B cell (primary cell): ENCODE measurements at regions not wholly inside any gene's neighbourhood (a gene's known extent, or its start where the extent isn't known, plus 50 kb on each side); places are given as distances from the start of the nearest gene placed in this dataset.

ENCODE experiments used
- ATAC-seq: fragments of 200-7000 bp; cut with Tn5 transposase; one replicate; pipeline ENCODE4 v1.10.0; 2021; ENCODE audit warnings: low read depth, mild to moderate bottlenecking, moderate number of reproducible peaks, moderate library complexity
- CTCF ChIA-PET: fragments of 350-600 bp; sonication (Branson Sonifier 250); formaldehyde crosslinking; loops from one replicate; lab custom pipeline; 2021; ENCODE audit warnings: antibody characterized with exemption, inconsistent platforms; lab: Charles Lee
- POLR2A ChIA-PET: fragments of 350-600 bp; sonication (Branson Sonifier 250); formaldehyde crosslinking; loops from one replicate; lab custom pipeline; 2021; ENCODE audit warnings: antibody characterized with exemption; lab: Charles Lee
- DNase-seq: peaks from one replicate; pipeline ENCODE4 v3.0.0; 2013
- H2AFZ ChIP-seq: 2 replicates; pipeline ENCODE4 v1.6.1; 2012; ENCODE audit warnings: mild to moderate bottlenecking, low read depth, low read length; ENCODE audit not compliant: insufficient read depth, poor library complexity, severe bottlenecking
- H3K27ac ChIP-seq, 2 donors: 1 replicate in 1 of 2; 2 replicates in 1 of 2; pipeline ENCODE4 v1.5.1; 2012 to 2013; ENCODE audit warnings: low read length in 2 of 2, mild to moderate bottlenecking in 2 of 2, moderate library complexity in 1 of 2
- H3K27me3 ChIP-seq, 4 experiments: fragments of 200-600 bp in 1 of 4; sonication (generic) in 1 of 4; replicated peaks in 1 of 4; 1 replicate in 2 of 4; 2 replicates in 2 of 4; pipeline versions ENCODE4 v1.6.1 to v1.7.0; 2013 to 2016; ENCODE audit warnings: low read length in 3 of 4, mild to moderate bottlenecking in 2 of 4, mixed read lengths in 1 of 4, moderate library complexity in 1 of 4; ENCODE audit not compliant: insufficient read depth in 4 of 4, control insufficient read depth in 3 of 4; ENCODE audit errors: control extremely low read depth in 1 of 4
- H3K36me3 ChIP-seq, 2 experiments: replicated peaks in 1 of 2; 1 replicate in 1 of 2; 2 replicates in 1 of 2; pipeline versions ENCODE4 v1.6.1 to v1.7.1; 2013; ENCODE audit warnings: low read length in 1 of 2; ENCODE audit not compliant: insufficient read depth in 2 of 2, control insufficient read depth in 1 of 2; ENCODE audit errors: control extremely low read depth in 1 of 2, extremely low read depth in 1 of 2
- H3K4me1 ChIP-seq, 2 donors: fragments of 200-600 bp in 1 of 2; sonication (generic) in 1 of 2; 1 replicate in 1 of 2; 2 replicates in 1 of 2; pipeline versions ENCODE4 v1.5.1 to v1.6.1; 2013 to 2017; ENCODE audit warnings: low read length in 2 of 2; ENCODE audit not compliant: control insufficient read depth in 2 of 2, insufficient read depth in 2 of 2
- H3K4me2 ChIP-seq: replicated peaks from 2 replicates; pipeline ENCODE3; 2012; ENCODE audit warnings: mild to moderate bottlenecking, low read depth, low read length; ENCODE audit not compliant: poor library complexity, severe bottlenecking
- H3K4me3 ChIP-seq, 5 experiments: fragments of 200-600 bp in 1 of 5; sonication (generic) in 1 of 5; 1 replicate in 3 of 5; 2 replicates in 2 of 5; pipeline versions ENCODE4 v1.5.1 to v1.7.0; 2011 to 2016; ENCODE audit warnings: low read length in 4 of 5, mild to moderate bottlenecking in 4 of 5, low read depth in 2 of 5, control low read depth in 1 of 5, moderate library complexity in 1 of 5; ENCODE audit not compliant: insufficient read depth in 1 of 5; ENCODE audit errors: control extremely low read depth in 1 of 5, extremely low read depth in 1 of 5
- H3K79me2 ChIP-seq: fragments of 200-600 bp; sonication (generic); one replicate; pipeline ENCODE4 v1.6.0; 2016; ENCODE audit warnings: low read length; ENCODE audit not compliant: control insufficient read depth, insufficient read depth
- H3K9ac ChIP-seq: fragments of 200-600 bp; sonication (generic); 2 replicates; pipeline ENCODE4 v1.6.1; 2017; ENCODE audit warnings: mild to moderate bottlenecking, low read length, moderate library complexity
- H3K9me3 ChIP-seq, 3 donors: one replicate each; pipeline versions ENCODE4 v1.6.1 to v1.7.1; 2013; ENCODE audit warnings: low read length in 2 of 3; ENCODE audit not compliant: control insufficient read depth in 2 of 3, insufficient read depth in 1 of 3; ENCODE audit errors: control extremely low read depth in 1 of 3
- H4K20me1 ChIP-seq: 2 replicates; pipeline ENCODE4 v1.6.0; 2012; ENCODE audit warnings: mild to moderate bottlenecking, low read length; ENCODE audit not compliant: insufficient read depth, control insufficient read depth, poor library complexity, severe bottlenecking
- H3K27ac Mint-ChIP-seq: one replicate; pipeline ENCODE4 v1.8.0; 2021; ENCODE audit warnings: mixed read lengths
- H3K27me3 Mint-ChIP-seq: one replicate; pipeline ENCODE4 v1.8.0; 2021; ENCODE audit warnings: mixed read lengths
- H3K4me1 Mint-ChIP-seq: one replicate; pipeline ENCODE4 v1.8.0; 2021; ENCODE audit warnings: mixed read lengths
- H3K4me3 Mint-ChIP-seq: one replicate; pipeline ENCODE4 v1.8.0; 2021; ENCODE audit warnings: mixed read lengths
- H3K9me3 Mint-ChIP-seq: one replicate; pipeline ENCODE4 v1.8.0; 2022; ENCODE audit warnings: mixed read lengths; ENCODE audit not compliant: insufficient read depth
- EZH2 ChIP-seq: IDR thresholded peaks from 2 replicates; pipeline ENCODE4 v1.6.1; 2012; ENCODE audit warnings: borderline replicate concordance, low read depth, mild to moderate bottlenecking, moderate library complexity, low read length; ENCODE audit not compliant: insufficient read depth, poor library complexity, severe bottlenecking
- WGBS: methylation state at CpG from one replicate; pipeline ENCODE4 v1.1.5; 2013; ENCODE audit warnings: missing lambda C conversion rate; ENCODE audit not compliant: insufficient coverage; 5-methylcytosine and 5-hydroxymethylcytosine counted together
- intact Hi-C: fragments of 100-400 bp; cut with micrococcal nuclease; formaldehyde crosslinking; loops from one replicate; pipeline ENCODE4 v1.10.0; 2022
- TF ChIP-seq, protein P1 (sequence below): fragments of 200-600 bp; IDR thresholded peaks from one replicate; pipeline ENCODE4 v1.8.0; 2022; ENCODE audit warnings: antibody characterized with exemption, mild to moderate bottlenecking

GRCh38 chr9:29322240-29322639 is 1749.0 kb upstream of the C9orf72 start:
- WGBS, result 63% methylated on average over 1 of the region's 2 CpGs
- Histone ChIP-seq H3K79me2 (no peaks in the 10 kb centered on the region), H3K36me3 (no peaks in the 10 kb centered on the region), H3K4me2 (no peak overlapping the region), H3K4me3 (no peak overlapping the region), H3K4me1 (no peaks in the 10 kb centered on the region), H3K9me3 (no peaks in the 10 kb centered on the region), H3K27ac (no peak overlapping the region), H4K20me1 (no peaks in the 10 kb centered on the region), H3K9ac (no peak overlapping the region), H2AFZ (no peak overlapping the region), H3K27me3 (no peaks in the 10 kb centered on the region)
- no peak overlapping the region for H3K4me3 Mint-ChIP-seq
- POLR2A ChIA-PET, result no interaction called here
- no peaks in the 10 kb centered on the region for H3K4me1 Mint-ChIP-seq
- H3K27ac Mint-ChIP-seq, result no peak overlapping the region
- CTCF ChIA-PET, result no interaction called here
- ATAC-seq, result no peak
- H3K9me3 Mint-ChIP-seq, result peaks cover 3% of the 10 kb centered on the region
- intact Hi-C loops, result no loop called here
- DNase-seq, result no peak
- H3K27me3 Mint-ChIP-seq, result no peaks in the 10 kb centered on the region
- TF ChIP-seq, protein P1, sequence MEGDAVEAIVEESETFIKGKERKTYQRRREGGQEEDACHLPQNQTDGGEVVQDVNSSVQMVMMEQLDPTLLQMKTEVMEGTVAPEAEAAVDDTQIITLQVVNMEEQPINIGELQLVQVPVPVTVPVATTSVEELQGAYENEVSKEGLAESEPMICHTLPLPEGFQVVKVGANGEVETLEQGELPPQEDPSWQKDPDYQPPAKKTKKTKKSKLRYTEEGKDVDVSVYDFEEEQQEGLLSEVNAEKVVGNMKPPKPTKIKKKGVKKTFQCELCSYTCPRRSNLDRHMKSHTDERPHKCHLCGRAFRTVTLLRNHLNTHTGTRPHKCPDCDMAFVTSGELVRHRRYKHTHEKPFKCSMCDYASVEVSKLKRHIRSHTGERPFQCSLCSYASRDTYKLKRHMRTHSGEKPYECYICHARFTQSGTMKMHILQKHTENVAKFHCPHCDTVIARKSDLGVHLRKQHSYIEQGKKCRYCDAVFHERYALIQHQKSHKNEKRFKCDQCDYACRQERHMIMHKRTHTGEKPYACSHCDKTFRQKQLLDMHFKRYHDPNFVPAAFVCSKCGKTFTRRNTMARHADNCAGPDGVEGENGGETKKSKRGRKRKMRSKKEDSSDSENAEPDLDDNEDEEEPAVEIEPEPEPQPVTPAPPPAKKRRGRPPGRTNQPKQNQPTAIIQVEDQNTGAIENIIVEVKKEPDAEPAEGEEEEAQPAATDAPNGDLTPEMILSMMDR, result no peak
- no peak for TF ChIP-seq EZH2

DNA sequence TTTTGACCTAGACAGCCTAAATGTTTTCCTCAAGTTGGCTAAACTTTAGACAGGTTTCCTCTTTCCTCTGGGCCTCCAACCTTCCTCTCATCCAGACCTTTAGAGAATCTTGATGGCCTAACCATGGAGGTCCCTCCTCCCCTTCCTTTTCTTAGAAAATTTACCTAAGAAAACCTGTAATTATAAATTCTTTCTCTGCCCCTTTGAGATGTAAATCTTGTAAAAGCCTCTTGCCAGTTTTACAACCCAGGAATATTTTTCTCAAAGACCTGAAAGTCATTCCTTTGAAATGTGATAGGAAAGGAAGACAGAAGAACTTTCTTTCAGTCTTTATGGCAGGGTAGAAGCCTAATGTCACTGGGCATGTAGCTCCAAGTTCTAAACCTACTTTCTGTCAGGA is 1752.6 kb upstream of the C9orf72 start:
- H3K27ac Mint-ChIP-seq, result no peak overlapping the region
- H3K27me3 Mint-ChIP-seq, result no peaks in the 10 kb centered on the region
- DNase-seq (no peak), ATAC-seq (no peak)
- H3K4me1 ChIP-seq, result no peaks in the 10 kb centered on the region
- CTCF ChIA-PET, result no interaction called here
- no peaks in the 10 kb centered on the region for H4K20me1 ChIP-seq
- no peaks in the 10 kb centered on the region for H3K4me1 Mint-ChIP-seq
- H3K36me3 ChIP-seq, result no peaks in the 10 kb centered on the region
- no peak overlapping the region for H3K4me3 ChIP-seq
- intact Hi-C loops, result no loop called here
- H3K79me2 ChIP-seq, result no peaks in the 10 kb centered on the region
- no peak overlapping the region for H3K4me2 ChIP-seq
- no peak overlapping the region for H3K4me3 Mint-ChIP-seq
- no peaks in the 10 kb centered on the region for H3K9me3 ChIP-seq
- peaks cover 3% of the 10 kb centered on the region for H3K9me3 Mint-ChIP-seq
- TF ChIP-seq, protein P1, result no peak
- no peak for TF ChIP-seq EZH2
- POLR2A ChIA-PET, result no interaction called here
- no peak overlapping the region for H2AFZ ChIP-seq
- no peak overlapping the region for H3K9ac ChIP-seq
- H3K27ac ChIP-seq, result no peak overlapping the region
- no peaks in the 10 kb centered on the region for H3K27me3 ChIP-seq
